GM23338 (cell line): ENCODE measurements at regions not wholly inside any gene's neighbourhood (a gene's known extent, or its start where the extent isn't known, plus 50 kb on each side); places are given as distances from the start of the nearest gene placed in this dataset.

Experiments used
- ATAC-seq: fragments of 200-7000 bp; cut with Tn5 transposase; 3 replicates; pipeline ENCODE4 v1.9.1; 2020
- DNase-seq: peaks from one replicate; pipeline ENCODE4 v3.0.0-alpha.2; 2015; ENCODE audit warnings: low spot score
- H2AFZ ChIP-seq: fragments of 200-600 bp; sonication (generic); 2 replicates; pipeline ENCODE4 v1.8.0; 2016; ENCODE audit warnings: antibody characterized with exemption, mild to moderate bottlenecking, moderate library complexity
- H3F3A ChIP-seq: fragments of 200-600 bp; sonication (generic); replicated peaks from 2 replicates; pipeline ENCODE4 v1.8.0; 2017; ENCODE audit warnings: antibody characterized with exemption, mixed run types, low read depth
- H3K27ac ChIP-seq: fragments of 200-600 bp; sonication (generic); 2 replicates; pipeline ENCODE4 v1.6.1; 2016; ENCODE audit warnings: low read depth
- H3K27me3 ChIP-seq: fragments of 200-600 bp; sonication (generic); 2 replicates; pipeline ENCODE4 v1.8.0; 2016; ENCODE audit warnings: mild to moderate bottlenecking, mixed run types, moderate library complexity; ENCODE audit not compliant: insufficient read depth
- H3K36me3 ChIP-seq: fragments of 200-600 bp; sonication (generic); 2 replicates; pipeline ENCODE4 v1.8.0; 2016; ENCODE audit warnings: mild to moderate bottlenecking; ENCODE audit not compliant: insufficient read depth
- H3K4me1 ChIP-seq: fragments of 200-600 bp; sonication (generic); 2 replicates; pipeline ENCODE4 v1.8.0; 2016; ENCODE audit warnings: mild to moderate bottlenecking, moderate library complexity; ENCODE audit not compliant: insufficient read depth
- H3K4me2 ChIP-seq: fragments of 200-600 bp; sonication (generic); 2 replicates; pipeline ENCODE4 v1.7.1; 2017; ENCODE audit warnings: mixed run types
- H3K4me3 ChIP-seq: fragments of 200-600 bp; sonication (generic); 2 replicates; pipeline ENCODE4 v1.6.1; 2016; ENCODE audit warnings: mixed run types
- H3K79me2 ChIP-seq: fragments of 200-600 bp; sonication (generic); replicated peaks from 2 replicates; pipeline ENCODE4 v1.8.0; 2017; ENCODE audit warnings: mild to moderate bottlenecking; ENCODE audit not compliant: insufficient read depth
- H3K9me2 ChIP-seq: fragments of 200-600 bp; sonication (generic); 2 replicates; pipeline ENCODE4 v1.8.0; 2017; ENCODE audit not compliant: insufficient read depth
- H4K20me1 ChIP-seq: fragments of 200-600 bp; sonication (generic); replicated peaks from 2 replicates; pipeline ENCODE4 v1.8.0; 2017; ENCODE audit warnings: mild to moderate bottlenecking; ENCODE audit not compliant: insufficient read depth
- H3K27ac Mint-ChIP-seq: 2 replicates; pipeline ENCODE4 v1.8.0; 2020; ENCODE audit warnings: inconsistent platforms, mild to moderate bottlenecking, moderate library complexity, mixed read lengths
- H3K27me3 Mint-ChIP-seq: 3 replicates; pipeline ENCODE4 v1.8.0; 2022; ENCODE audit warnings: low read depth, mild to moderate bottlenecking, moderate library complexity, mixed read lengths, inconsistent platforms; ENCODE audit not compliant: insufficient read depth, poor library complexity
- H3K36me3 Mint-ChIP-seq: 3 replicates; pipeline ENCODE4 v1.8.0; 2021; ENCODE audit warnings: low read depth, mild to moderate bottlenecking, inconsistent platforms, moderate library complexity, mixed read lengths
- H3K4me1 Mint-ChIP-seq: 3 replicates; pipeline ENCODE4 v1.8.0; 2020; ENCODE audit warnings: mild to moderate bottlenecking, inconsistent platforms, mixed read lengths
- H3K4me3 Mint-ChIP-seq: 3 replicates; pipeline ENCODE4 v1.8.0; 2021; ENCODE audit warnings: moderate library complexity, mild to moderate bottlenecking, inconsistent platforms, mixed read lengths
- H3K9me3 Mint-ChIP-seq: 3 replicates; pipeline ENCODE4 v1.8.0; 2020; ENCODE audit warnings: moderate library complexity, mild to moderate bottlenecking, inconsistent platforms, mixed read lengths
- CREB1 ChIP-seq: fragments of 250-450 bp; sonication (Bioruptor Pico); IDR thresholded peaks from 2 replicates; pipeline ENCODE4 v1.5.0; 2020; ENCODE audit warnings: low read depth, mild to moderate bottlenecking, moderate library complexity
- CTCF ChIP-seq, 2 experiments: fragments of 200-600 bp in 1 of 2; sonication (generic) in 1 of 2; conservative IDR thresholded peaks; 2 replicates each; pipeline versions ENCODE4 v1.5.1 to v1.6.1; 2016 to 2017; ENCODE audit warnings: antibody characterized with exemption in 2 of 2, low read depth in 2 of 2, mild to moderate bottlenecking in 2 of 2, moderate library complexity in 1 of 2
- EZH2phosphoT487 ChIP-seq: fragments of 200-600 bp; sonication (generic); IDR thresholded peaks from one replicate; pipeline ENCODE4 v1.8.1; 2018; ENCODE audit warnings: antibody characterized with exemption; ENCODE audit not compliant: unreplicated experiment
- JUNB ChIP-seq: IDR thresholded peaks from one replicate; pipeline ENCODE4 v1.6.1; 2016; ENCODE audit warnings: antibody characterized with exemption; ENCODE audit not compliant: unreplicated experiment
- NANOG ChIP-seq: IDR thresholded peaks from 2 replicates; pipeline ENCODE4 v1.6.1; 2016; ENCODE audit warnings: antibody characterized with exemption, borderline replicate concordance
- STAT1 ChIP-seq: IDR thresholded peaks from one replicate; pipeline ENCODE4 v1.6.1; 2016; ENCODE audit warnings: antibody characterized with exemption; ENCODE audit not compliant: unreplicated experiment
- ZNF331 ChIP-seq: fragments of 250-450 bp; sonication (Bioruptor Pico); IDR thresholded peaks from 2 replicates; pipeline ENCODE4 v1.5.0; 2020; ENCODE audit warnings: low read depth, mild to moderate bottlenecking, moderate library complexity
- ZNF462 ChIP-seq: fragments of 250-450 bp; sonication (Bioruptor Pico); IDR thresholded peaks from 2 replicates; pipeline ENCODE4 v1.5.0; 2020; ENCODE audit warnings: mild to moderate bottlenecking, moderate library complexity

- H3K4me1 ChIP-seq: no peaks in the 10 kb centered on the region
- H3K27me3 ChIP-seq: no peaks in the 10 kb centered on the region
- no peak overlapping the region for H3K27ac ChIP-seq
- peaks cover 6% of the 10 kb centered on the region for H3K9me3 Mint-ChIP-seq
- H3F3A ChIP-seq: no peaks in the 10 kb centered on the region
- no peak for ATAC-seq
- no peaks in the 10 kb centered on the region for H4K20me1 ChIP-seq
- no peak overlapping the region for H2AFZ ChIP-seq
- H3K4me1 Mint-ChIP-seq: no peaks in the 10 kb centered on the region
- no peak overlapping the region for H3K27ac Mint-ChIP-seq
- no peaks in the 10 kb centered on the region for H3K79me2 ChIP-seq
- no peaks in the 10 kb centered on the region for H3K36me3 ChIP-seq
- 0 out of 2 replicates have a peak, but pooled peaks cover 4% of the 10 kb centered on the region for H3K9me2 ChIP-seq
- no peak for DNase-seq
- TF ChIP-seq NANOG (no peak), ZNF462 (CRISPR knock-in tag) (no peak), CTCF (conservative IDR thresholded peaks at IDR 0.05; ENCODE audit: low read depth in 2 of 2) (no peak), CREB1 (CRISPR knock-in tag) (no peak), EZH2phosphoT487 (no peak), JUNB (no peak), STAT1 (no peak), ZNF331 (CRISPR knock-in tag) (no peak)
- no peak overlapping the region for H3K4me2 ChIP-seq
- no peaks in the 10 kb centered on the region for H3K36me3 Mint-ChIP-seq
- H3K27me3 Mint-ChIP-seq: peaks cover 3% of the 10 kb centered on the region
- H3K4me3 Mint-ChIP-seq: no peak overlapping the region
- H3K4me3 ChIP-seq: no peak overlapping the region
Observed at GRCh38 chr14:34275530-34275929, 186.5 kb downstream of the SPTSSA start.
